Testis (tissue), 2 donors: ENCODE measurements at regions not wholly inside any gene's neighbourhood (a gene's known extent, or its start where the extent isn't known, plus 50 kb on each side); places are given as distances from the start of the nearest gene placed in this dataset.

ENCODE experiments used
- DNase-seq: peaks from one replicate; pipeline ENCODE4 v3.0.0-alpha.2; 2019
- H3K27ac ChIP-seq, 2 donors: fragments of 200-600 bp; sonication (generic); one replicate each; pipeline ENCODE4 v1.5.1; 2019
- H3K27me3 ChIP-seq: fragments of 200-600 bp; sonication (generic); one replicate; pipeline ENCODE4 v1.5.1; 2019
- H3K36me3 ChIP-seq: fragments of 200-600 bp; sonication (generic); one replicate; pipeline ENCODE4 v1.5.1; 2017; ENCODE audit warnings: low read depth; ENCODE audit errors: missing control alignments
- H3K4me1 ChIP-seq: fragments of 200-600 bp; sonication (generic); one replicate; pipeline ENCODE4 v1.5.1; 2019
- H3K4me3 ChIP-seq, 2 donors: fragments of 200-600 bp; sonication (generic); one replicate each; pipeline ENCODE4 v1.5.1; 2017 to 2019
- H3K9me3 ChIP-seq: fragments of 200-600 bp; sonication (generic); one replicate; pipeline ENCODE4 v1.5.1; 2017
- CTCF ChIP-seq, 3 experiments: fragments of 450-650 bp in 2 of 3; fragments of 200-600 bp in 1 of 3; sonication (generic) in 1 of 3; IDR thresholded peaks; one replicate each; pipeline ENCODE4 v1.5.1; 2016 to 2019; ENCODE audit warnings: antibody characterized with exemption in 3 of 3, mild to moderate bottlenecking in 2 of 3, moderate library complexity in 1 of 3
- POLR2A ChIP-seq: fragments of 450-650 bp; IDR thresholded peaks from one replicate; pipeline ENCODE4 v1.6.1; 2017; ENCODE audit warnings: antibody characterized with exemption, mild to moderate bottlenecking, moderate library complexity
- WGBS, 2 donors: methylation state at CpG; one replicate each; pipeline ENCODE4 v1.1.5; 2018; 5-methylcytosine and 5-hydroxymethylcytosine counted together
- intact Hi-C: fragments of 100-400 bp; cut with DNase I; formaldehyde crosslinking; loops from one replicate; pipeline ENCODE4 v1.15.1; 2023; ENCODE audit warnings: low total_unique reads

DNA sequence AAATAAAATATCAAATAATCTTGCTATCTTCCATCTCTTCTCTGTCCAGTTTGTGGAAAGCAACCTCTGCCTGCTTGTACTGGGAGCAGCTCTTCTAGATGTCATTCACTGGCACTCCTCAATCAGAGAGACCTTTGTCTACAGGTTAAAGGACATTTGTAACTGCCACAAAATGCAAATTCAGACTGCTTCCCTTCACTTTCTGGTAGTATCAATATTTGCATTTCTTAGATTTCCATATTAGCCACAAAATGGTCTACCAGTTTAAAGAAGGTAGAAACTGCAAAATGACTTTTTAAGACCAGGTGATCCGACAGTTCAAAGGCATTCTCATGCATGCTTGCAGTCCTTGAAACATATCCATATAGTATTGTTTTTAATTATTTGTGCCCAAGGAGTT, 51.7 kb upstream of the RCN1 start:
- no peak for DNase-seq
- WGBS, 2 donors = 83 to 93% methylated on average over 1 of the region's 1 CpG
- no peaks in the 10 kb centered on the region for H3K36me3 ChIP-seq
- TF ChIP-seq CTCF (IDR thresholded peaks at IDR 0.05) = no peak
- no peak for TF ChIP-seq POLR2A
- no peaks in the 10 kb centered on the region for H3K4me1 ChIP-seq
- no peaks in the 10 kb centered on the region for H3K9me3 ChIP-seq
- intact Hi-C loops = no loop called here
- no peak overlapping the region for H3K4me3 ChIP-seq
- no peak overlapping the region for H3K27ac ChIP-seq
- H3K27me3 ChIP-seq = no peaks in the 10 kb centered on the region

DNA sequence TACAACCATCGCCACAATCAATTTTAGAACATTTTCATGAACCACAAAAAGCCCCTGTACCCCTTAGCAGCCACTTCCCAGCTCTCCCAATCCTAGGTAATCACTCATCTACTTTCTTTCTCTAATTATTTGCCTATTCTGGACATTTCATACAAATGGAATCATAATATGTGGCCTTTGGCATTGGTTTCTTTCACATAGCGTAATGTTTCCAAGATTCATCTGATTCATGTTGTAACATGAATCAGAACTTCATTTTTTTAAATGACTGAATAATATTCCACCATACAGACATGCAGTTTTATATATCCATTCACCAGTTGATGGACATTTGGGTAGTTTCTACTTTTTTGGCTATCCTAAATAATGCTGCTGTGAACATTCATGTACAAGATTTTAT, 56.2 kb upstream of the RCN1 start:
- no peak for DNase-seq

DNA sequence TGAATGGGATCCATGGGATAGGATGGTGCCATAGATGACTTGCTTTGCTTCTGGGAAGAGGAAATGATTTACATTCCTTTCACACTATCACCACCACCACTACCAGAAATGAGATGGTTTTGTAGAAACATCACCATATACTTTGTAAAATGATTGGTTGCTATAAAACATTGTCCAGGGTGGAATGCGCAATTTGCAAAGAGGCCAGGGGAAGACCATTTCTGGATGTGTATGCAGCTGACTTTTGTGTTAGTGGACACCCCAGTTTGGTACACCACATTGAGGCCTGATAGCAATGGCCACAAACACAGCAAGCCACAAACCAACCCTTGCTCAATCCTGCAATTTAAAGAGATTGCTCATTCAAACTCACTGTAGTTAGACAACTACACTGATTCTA, 56.7 kb upstream of the RCN1 start:
- intact Hi-C loops = no loop called here
- Histone ChIP-seq H3K27me3 (no peaks in the 10 kb centered on the region), H3K4me1 (peaks cover 6% of the 10 kb centered on the region), H3K9me3 (no peaks in the 10 kb centered on the region), H3K27ac (no peak overlapping the region), H3K36me3 (no peaks in the 10 kb centered on the region), H3K4me3 (no peak overlapping the region)
- TF ChIP-seq POLR2A = no peak
- TF ChIP-seq CTCF (IDR thresholded peaks at IDR 0.05) = no peak
- WGBS, 2 donors = 100% methylated on average over 1 of the region's 1 CpG
- DNase-seq = no peak

More for the DNA sequence above, 56.2 kb upstream of the RCN1 start:
- intact Hi-C loops = no loop called here
- H3K27me3 ChIP-seq = no peaks in the 10 kb centered on the region
- H3K27ac ChIP-seq = no peak overlapping the region
- no peaks in the 10 kb centered on the region for H3K9me3 ChIP-seq
- H3K36me3 ChIP-seq = no peaks in the 10 kb centered on the region
- peaks cover 3% of the 10 kb centered on the region for H3K4me1 ChIP-seq
- 68 to 97% methylated on average over 2 of the region's 2 CpGs for WGBS, 2 donors
- TF ChIP-seq POLR2A = no peak
- no peak for TF ChIP-seq CTCF (IDR thresholded peaks at IDR 0.05)
- H3K4me3 ChIP-seq = no peak overlapping the region

DNA sequence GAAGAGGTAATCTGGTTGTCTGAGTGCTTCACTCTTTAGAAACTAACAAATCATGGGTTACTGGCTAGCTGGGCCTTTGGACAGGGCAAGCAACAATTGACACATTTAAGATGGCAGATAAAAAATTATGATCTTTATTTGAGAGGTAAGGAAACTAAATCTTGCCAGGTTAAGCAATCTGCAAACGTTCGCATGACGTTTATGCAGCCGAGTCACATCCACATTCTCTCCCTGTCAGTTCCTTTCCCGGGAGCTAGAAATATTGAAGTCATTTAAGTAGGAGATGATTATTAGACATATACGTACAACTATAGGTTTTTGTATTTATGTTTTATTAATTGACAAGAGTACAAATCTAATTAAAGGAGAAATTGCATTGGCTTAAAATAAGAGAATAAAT, 57.4 kb upstream of the RCN1 start:
- H3K4me1 ChIP-seq = peaks cover 6% of the 10 kb centered on the region
- intact Hi-C loops = no loop called here
- no peaks in the 10 kb centered on the region for H3K27me3 ChIP-seq
- WGBS, 2 donors = 74 to 90% methylated on average over 6 of the region's 6 CpGs
- no peak overlapping the region for H3K4me3 ChIP-seq
- no peaks in the 10 kb centered on the region for H3K36me3 ChIP-seq
- no peaks in the 10 kb centered on the region for H3K9me3 ChIP-seq
- TF ChIP-seq POLR2A = no peak
- no peak for TF ChIP-seq CTCF (IDR thresholded peaks at IDR 0.05)
- DNase-seq = no peak
- H3K27ac ChIP-seq = no peak overlapping the region

DNA sequence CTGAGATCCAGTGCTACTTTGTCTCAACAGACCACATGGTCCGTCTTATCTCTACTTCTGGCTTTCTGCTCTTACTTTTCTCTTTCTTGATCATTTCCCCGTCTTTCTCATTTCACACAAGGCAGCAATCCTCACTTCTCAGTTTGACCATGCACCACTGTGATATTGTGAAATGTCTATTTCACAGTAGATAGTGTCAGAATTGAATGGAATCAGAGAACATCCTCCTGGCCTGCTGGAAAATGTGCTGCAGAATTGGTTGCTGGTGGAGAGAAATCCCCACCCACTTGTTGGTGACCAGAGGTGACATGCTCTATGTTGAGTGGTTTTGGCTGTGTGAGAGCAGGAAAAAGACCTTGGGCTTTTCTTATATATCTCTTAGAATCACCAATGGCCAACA, 57.8 kb upstream of the RCN1 start:
- DNase-seq = no peak
- Histone ChIP-seq H3K9me3 (no peaks in the 10 kb centered on the region), H3K27me3 (no peaks in the 10 kb centered on the region), H3K27ac (no peak overlapping the region), H3K4me3 (no peak overlapping the region), H3K36me3 (no peaks in the 10 kb centered on the region), H3K4me1 (peaks cover 6% of the 10 kb centered on the region)
- 75% methylated on average over 2 of the region's 2 CpGs for WGBS, 2 donors
- TF ChIP-seq POLR2A (no peak), CTCF (IDR thresholded peaks at IDR 0.05) (no peak)
- intact Hi-C loops = no loop called here
